GM13977 (cell line): ENCODE measurements at regions not wholly inside any gene's neighbourhood (a gene's known extent, or its start where the extent isn't known, plus 50 kb on each side); places are given as distances from the start of the nearest gene placed in this dataset.

Source experiments
- DNase-seq: peaks from one replicate; pipeline ENCODE4 v3.0.0; 2012; ENCODE audit warnings: low spot score
- CTCF ChIP-seq: IDR thresholded peaks from 2 replicates; pipeline ENCODE4 v1.5.1; 2012; ENCODE audit warnings: mild to moderate bottlenecking, control low read depth; ENCODE audit not compliant: insufficient read depth; ENCODE audit errors: extremely low read depth, missing control alignments
- in situ Hi-C: fragments of 300-500 bp; cut with MboI; formaldehyde crosslinking; loops from one replicate; pipeline ENCODE4 v1.12.0; 2022; ENCODE audit warnings: low sequenced_read_pairs, low pct_unique_long_range_greater_than_20kb, mixed read lengths, inconsistent platforms; ENCODE audit not compliant: unreplicated experiment

GRCh38 chr5:72673180-72673579, 143.3 kb upstream of the TNPO1 start:
- TF ChIP-seq CTCF = no peak
- DNase-seq = no peak
- in situ Hi-C loops = no loop called here

GRCh38 chr5:72667708-72668107, 148.8 kb upstream of the TNPO1 start:
- in situ Hi-C loops = no loop called here
- no peak for DNase-seq
- TF ChIP-seq CTCF = no peak

GRCh38 chr5:72662936-72663335, 153.5 kb upstream of the TNPO1 start:
- no peak for DNase-seq
- no peak for TF ChIP-seq CTCF
- in situ Hi-C loops = no loop called here

GRCh38 chr5:72662305-72662704, 154.2 kb upstream of the TNPO1 start:
- no peak for DNase-seq
- no peak for TF ChIP-seq CTCF
- in situ Hi-C loops = no loop called here

GRCh38 chr5:72661405-72661804, 154.2 kb upstream of the ZNF366 start:
- in situ Hi-C loops = no loop called here
- TF ChIP-seq CTCF = no peak
- DNase-seq = no peak

- in situ Hi-C loops = no loop called here
- no peak for DNase-seq
- TF ChIP-seq CTCF = no peak
Observed at GRCh38 chr5:72659726-72660125, 152.5 kb upstream of the ZNF366 start.
